ENCODE measurements at regions not wholly inside any gene's neighbourhood (a gene's known extent, or its start where the extent isn't known, plus 50 kb on each side); places are given as distances from the start of the nearest gene placed in this dataset.
"Not testable (repeated sequence)": the region's sequence is repeated elsewhere in the genome, so short reads cannot be mapped to it uniquely, and the experiment has no call there.

GRCh38 chr2:7430421-7430868 is 513.2 kb downstream of the RNF144A start:
- no peak for DNase-seq (ENCODE audit: low read depth)

- DNase-seq (ENCODE audit: low read depth): no peak
Observed at GRCh38 chr2:7430869-7431641, 513.8 kb downstream of the RNF144A start.

GRCh38 chr2:7432436-7432835 is 515.2 kb downstream of the RNF144A start:
- DNase-seq (ENCODE audit: low read depth): no peak

- no peak for DNase-seq (ENCODE audit: low read depth)
Observed at GRCh38 chr2:7436096-7436906, 519.1 kb downstream of the RNF144A start.

GRCh38 chr2:7437141-7437540 is 519.9 kb downstream of the RNF144A start:
- no peak for DNase-seq (ENCODE audit: low read depth)

- DNase-seq (ENCODE audit: low read depth): no peak
Observed at GRCh38 chr2:7437716-7438632, 520.8 kb downstream of the RNF144A start.

GRCh38 chr2:7438855-7439254 is 521.6 kb downstream of the RNF144A start:
- no peak for DNase-seq (ENCODE audit: low read depth)

- DNase-seq (ENCODE audit: low read depth): no peak
Observed at GRCh38 chr2:7440977-7441376, 523.8 kb downstream of the RNF144A start.

GRCh38 chr2:7441841-7442240 is 524.6 kb downstream of the RNF144A start:
- DNase-seq (ENCODE audit: low read depth): not testable (repeated sequence)

- DNase-seq (ENCODE audit: low read depth): no peak
Observed at GRCh38 chr2:7444626-7445025, 527.4 kb downstream of the RNF144A start.

GRCh38 chr2:7448578-7449264 is 531.5 kb downstream of the RNF144A start:
- DNase-seq (ENCODE audit: low read depth): no peak

GRCh38 chr2:7449298-7449697 is 532.1 kb downstream of the RNF144A start:
- DNase-seq (ENCODE audit: low read depth): no peak

- DNase-seq (ENCODE audit: low read depth): no peak
Observed at GRCh38 chr2:7450188-7450832, 533.1 kb downstream of the RNF144A start.

- no peak for DNase-seq (ENCODE audit: low read depth)
Observed at GRCh38 chr2:7450833-7451190, 533.6 kb downstream of the RNF144A start.

GRCh38 chr2:7452110-7452876 is 535.1 kb downstream of the RNF144A start:
- no peak for DNase-seq (ENCODE audit: low read depth)

GRCh38 chr2:7454592-7454991 is 537.4 kb downstream of the RNF144A start:
- DNase-seq (ENCODE audit: low read depth): no peak

- no peak for DNase-seq (ENCODE audit: low read depth)
Observed at GRCh38 chr2:7456762-7457161, 539.5 kb downstream of the RNF144A start.

GRCh38 chr2:7458066-7458465 is 540.9 kb downstream of the RNF144A start:
- no peak for DNase-seq (ENCODE audit: low read depth)

- no peak for DNase-seq (ENCODE audit: low read depth)
Observed at GRCh38 chr2:7467782-7468447, 550.7 kb downstream of the RNF144A start.

GRCh38 chr2:7468448-7468828 is 551.2 kb downstream of the RNF144A start:
- DNase-seq (ENCODE audit: low read depth): no peak

All from ELR (cell line).